SU-DHL-6 (cell line): ENCODE measurements at regions not wholly inside any gene's neighbourhood (a gene's known extent, or its start where the extent isn't known, plus 50 kb on each side); places are given as distances from the start of the nearest gene placed in this dataset.

Experiments
- EZH2phosphoT487 ChIP-seq: fragments of 200-600 bp; sonication (generic), shearing (Covaris generic); conservative IDR thresholded peaks from 2 replicates; pipeline ENCODE4 v1.6.1; 2018; ENCODE audit warnings: mild to moderate bottlenecking, antibody characterized with exemption, low read length, moderate library complexity, mixed read lengths
- TF ChIP-seq, protein P1 (sequence below): fragments of 200-600 bp; sonication (generic); IDR thresholded peaks from one replicate; pipeline ENCODE4 v1.5.1; 2017; ENCODE audit warnings: antibody characterized with exemption, mild to moderate bottlenecking, low read length, moderate library complexity; ENCODE audit not compliant: insufficient read depth, poor library complexity, severe bottlenecking

DNA sequence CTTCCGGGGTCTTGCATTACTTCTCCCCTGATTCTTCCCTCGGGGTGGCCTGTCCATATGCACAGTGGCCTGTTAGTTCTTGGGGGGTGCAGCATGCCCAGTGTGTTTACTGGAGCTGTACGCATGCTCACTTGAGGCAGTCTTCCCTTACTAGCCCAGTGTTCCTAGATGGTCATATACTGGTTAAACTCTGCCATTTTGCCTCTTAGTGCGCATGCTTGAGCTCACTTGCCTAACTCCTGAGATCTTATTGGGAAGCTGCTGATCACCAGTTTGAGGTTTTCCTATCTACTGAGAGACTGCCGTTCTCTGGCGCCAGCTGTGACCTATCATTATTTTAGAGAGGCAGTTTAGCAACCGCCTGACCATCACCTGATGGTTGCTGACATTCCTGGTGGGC is 571.2 kb downstream of the ADCYAP1 start:
- TF ChIP-seq, protein P1, sequence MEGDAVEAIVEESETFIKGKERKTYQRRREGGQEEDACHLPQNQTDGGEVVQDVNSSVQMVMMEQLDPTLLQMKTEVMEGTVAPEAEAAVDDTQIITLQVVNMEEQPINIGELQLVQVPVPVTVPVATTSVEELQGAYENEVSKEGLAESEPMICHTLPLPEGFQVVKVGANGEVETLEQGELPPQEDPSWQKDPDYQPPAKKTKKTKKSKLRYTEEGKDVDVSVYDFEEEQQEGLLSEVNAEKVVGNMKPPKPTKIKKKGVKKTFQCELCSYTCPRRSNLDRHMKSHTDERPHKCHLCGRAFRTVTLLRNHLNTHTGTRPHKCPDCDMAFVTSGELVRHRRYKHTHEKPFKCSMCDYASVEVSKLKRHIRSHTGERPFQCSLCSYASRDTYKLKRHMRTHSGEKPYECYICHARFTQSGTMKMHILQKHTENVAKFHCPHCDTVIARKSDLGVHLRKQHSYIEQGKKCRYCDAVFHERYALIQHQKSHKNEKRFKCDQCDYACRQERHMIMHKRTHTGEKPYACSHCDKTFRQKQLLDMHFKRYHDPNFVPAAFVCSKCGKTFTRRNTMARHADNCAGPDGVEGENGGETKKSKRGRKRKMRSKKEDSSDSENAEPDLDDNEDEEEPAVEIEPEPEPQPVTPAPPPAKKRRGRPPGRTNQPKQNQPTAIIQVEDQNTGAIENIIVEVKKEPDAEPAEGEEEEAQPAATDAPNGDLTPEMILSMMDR, result no peak
- TF ChIP-seq EZH2phosphoT487, result no peak
